Karpas-422 (cell line): ENCODE measurements at regions not wholly inside any gene's neighbourhood (a gene's known extent, or its start where the extent isn't known, plus 50 kb on each side); places are given as distances from the start of the nearest gene placed in this dataset.
"Not testable (repeated sequence)": the region's sequence is repeated elsewhere in the genome, so short reads cannot be mapped to it uniquely, and the experiment has no call there.

Experiments
- DNase-seq: peaks from one replicate; pipeline ENCODE4 v3.0.0-alpha.2; 2015
- H2AFZ ChIP-seq: fragments of 200-600 bp; sonication (generic); 2 replicates; pipeline ENCODE4 v1.6.1; 2014; ENCODE audit warnings: antibody characterized with exemption, low read length, mixed read lengths
- H3K27ac ChIP-seq: fragments of 200-600 bp; sonication (generic); 2 replicates; pipeline ENCODE4 v1.5.1; 2014; ENCODE audit warnings: mild to moderate bottlenecking, low read length, moderate library complexity
- H3K27me3 ChIP-seq: fragments of 200-600 bp; sonication (generic); 2 replicates; pipeline ENCODE4 v1.6.1; 2014; ENCODE audit warnings: low read length, mixed read lengths
- H3K36me3 ChIP-seq: fragments of 200-600 bp; sonication (generic); 2 replicates; pipeline ENCODE4 v1.6.1; 2014; ENCODE audit warnings: low read length, mixed read lengths; ENCODE audit not compliant: insufficient read depth
- H3K4me1 ChIP-seq: fragments of 200-600 bp; sonication (generic); 2 replicates; pipeline ENCODE4 v1.6.1; 2014; ENCODE audit warnings: mild to moderate bottlenecking, low read length, mixed read lengths
- H3K4me2 ChIP-seq: fragments of 200-600 bp; sonication (generic); 2 replicates; pipeline ENCODE4 v1.6.1; 2014; ENCODE audit warnings: low read length, low read depth, mild to moderate bottlenecking; ENCODE audit not compliant: poor library complexity, severe bottlenecking
- H3K4me3 ChIP-seq: fragments of 200-600 bp; sonication (generic); 2 replicates; pipeline ENCODE4 v1.5.1; 2014; ENCODE audit warnings: mild to moderate bottlenecking, antibody characterized with exemption, low read length, mixed read lengths
- H3K79me2 ChIP-seq: fragments of 200-600 bp; sonication (generic); 2 replicates; pipeline ENCODE4 v1.6.1; 2014; ENCODE audit warnings: mild to moderate bottlenecking, low read length, mixed read lengths
- H3K9ac ChIP-seq: fragments of 200-600 bp; sonication (generic); 2 replicates; pipeline ENCODE4 v1.6.0; 2014; ENCODE audit warnings: low read length
- H3K9me2 ChIP-seq: fragments of 200-600 bp; sonication (generic), shearing (Covaris generic); replicated peaks from 2 replicates; pipeline ENCODE4 v1.6.0; 2014; ENCODE audit warnings: mild to moderate bottlenecking, low read length, moderate library complexity; ENCODE audit not compliant: insufficient read depth
- H3K9me3 ChIP-seq: fragments of 300-700, 200-600 bp; sonication (generic); 2 replicates; pipeline ENCODE4 v1.6.1; 2014; ENCODE audit warnings: low read length, mixed read lengths
- H4K20me1 ChIP-seq: fragments of 200-600 bp; sonication (generic); 2 replicates; pipeline ENCODE4 v1.6.1; 2014; ENCODE audit warnings: mild to moderate bottlenecking, antibody characterized with exemption, low read length, low read depth; ENCODE audit not compliant: insufficient read depth

- not testable (repeated sequence) for H3K79me2 ChIP-seq, H3K4me3 ChIP-seq, H3K9ac ChIP-seq, H3K27ac ChIP-seq, H3K4me2 ChIP-seq, H4K20me1 ChIP-seq, H3K27me3 ChIP-seq, DNase-seq, H2AFZ ChIP-seq, H3K36me3 ChIP-seq, H3K9me2 ChIP-seq, H3K4me1 ChIP-seq
- peaks cover 33% of the 10 kb centered on the region for H3K9me3 ChIP-seq
Measured at GRCh38 chr5:92654601-92655000, 926.4 kb downstream of the NR2F1-AS1 start.

GRCh38 chr5:92653730-92654461 is 927.1 kb downstream of the NR2F1-AS1 start:
- DNase-seq, result no peak
- Histone ChIP-seq H3K79me2 (no peaks in the 10 kb centered on the region), H3K4me2 (no peak overlapping the region), H3K9me2 (no peaks in the 10 kb centered on the region), H3K27ac (no peak overlapping the region), H4K20me1 (no peaks in the 10 kb centered on the region), H3K27me3 (no peaks in the 10 kb centered on the region), H3K9me3 (peaks cover 33% of the 10 kb centered on the region), H3K9ac (no peak overlapping the region), H3K4me3 (no peak overlapping the region), H2AFZ (no peak overlapping the region), H3K36me3 (no peaks in the 10 kb centered on the region), H3K4me1 (no peaks in the 10 kb centered on the region)

GRCh38 chr5:92652756-92653155 is 928.3 kb downstream of the NR2F1-AS1 start:
- H3K36me3 ChIP-seq, result no peaks in the 10 kb centered on the region

GRCh38 chr5:92644266-92644886 is 936.6 kb downstream of the NR2F1-AS1 start:
- Histone ChIP-seq H3K9me3 (peaks cover 29% of the 10 kb centered on the region), H3K27me3 (no peaks in the 10 kb centered on the region), H3K79me2 (no peaks in the 10 kb centered on the region), H2AFZ (no peak overlapping the region), H3K4me2 (no peak overlapping the region), H3K9me2 (no peaks in the 10 kb centered on the region), H3K36me3 (no peaks in the 10 kb centered on the region), H4K20me1 (no peaks in the 10 kb centered on the region), H3K9ac (no peak overlapping the region), H3K4me1 (no peaks in the 10 kb centered on the region), H3K27ac (no peak overlapping the region), H3K4me3 (no peak overlapping the region)
- no peak for DNase-seq

More at GRCh38 chr5:92652756-92653155, 928.3 kb downstream of the NR2F1-AS1 start:
- Histone ChIP-seq H4K20me1 (no peaks in the 10 kb centered on the region), H3K27me3 (no peaks in the 10 kb centered on the region), H3K27ac (no peak overlapping the region), H3K4me3 (no peak overlapping the region), H3K4me1 (no peaks in the 10 kb centered on the region), H3K4me2 (no peak overlapping the region), H2AFZ (no peak overlapping the region), H3K9ac (no peak overlapping the region), H3K79me2 (no peaks in the 10 kb centered on the region), H3K9me2 (no peaks in the 10 kb centered on the region), H3K9me3 (peaks cover 29% of the 10 kb centered on the region)
- DNase-seq, result no peak

GRCh38 chr5:92641031-92641962 is 939.7 kb downstream of the NR2F1-AS1 start:
- Histone ChIP-seq H3K4me3 (no peak overlapping the region), H3K9ac (no peak overlapping the region), H3K9me3 (peaks cover 28% of the 10 kb centered on the region), H3K4me1 (no peaks in the 10 kb centered on the region), H3K27me3 (no peaks in the 10 kb centered on the region), H3K9me2 (no peaks in the 10 kb centered on the region), H4K20me1 (no peaks in the 10 kb centered on the region), H3K4me2 (no peak overlapping the region), H3K27ac (no peak overlapping the region), H2AFZ (no peak overlapping the region), H3K79me2 (no peaks in the 10 kb centered on the region), H3K36me3 (no peaks in the 10 kb centered on the region)
- no peak for DNase-seq

- Histone ChIP-seq H3K4me1 (no peaks in the 10 kb centered on the region), H3K36me3 (no peaks in the 10 kb centered on the region), H3K9me3 (peaks cover 22% of the 10 kb centered on the region), H4K20me1 (no peaks in the 10 kb centered on the region), H3K27ac (no peak overlapping the region), H3K27me3 (no peaks in the 10 kb centered on the region), H3K9ac (no peak overlapping the region), H3K79me2 (no peaks in the 10 kb centered on the region), H3K4me2 (no peak overlapping the region), H3K9me2 (no peaks in the 10 kb centered on the region), H3K4me3 (no peak overlapping the region), H2AFZ (no peak overlapping the region)
- no peak for DNase-seq
Measured at GRCh38 chr5:92640340-92640739, 940.7 kb downstream of the NR2F1-AS1 start.

GRCh38 chr5:92637960-92638359 is 943.1 kb downstream of the NR2F1-AS1 start:
- Histone ChIP-seq H3K9me2 (no peaks in the 10 kb centered on the region), H4K20me1 (no peaks in the 10 kb centered on the region), H3K4me3 (no peak overlapping the region), H3K27me3 (no peaks in the 10 kb centered on the region), H3K4me1 (no peaks in the 10 kb centered on the region), H3K27ac (no peak overlapping the region), H2AFZ (no peak overlapping the region), H3K36me3 (no peaks in the 10 kb centered on the region), H3K9me3 (peaks cover 21% of the 10 kb centered on the region), H3K4me2 (no peak overlapping the region), H3K9ac (no peak overlapping the region), H3K79me2 (no peaks in the 10 kb centered on the region)
- DNase-seq, result no peak

- Histone ChIP-seq H3K27ac (no peak overlapping the region), H3K4me1 (no peaks in the 10 kb centered on the region), H3K4me2 (no peak overlapping the region), H2AFZ (no peak overlapping the region), H3K9me3 (peaks cover 23% of the 10 kb centered on the region), H3K36me3 (no peaks in the 10 kb centered on the region), H3K4me3 (no peak overlapping the region), H3K27me3 (no peaks in the 10 kb centered on the region), H3K9me2 (no peaks in the 10 kb centered on the region), H3K79me2 (no peaks in the 10 kb centered on the region), H4K20me1 (no peaks in the 10 kb centered on the region), H3K9ac (no peak overlapping the region)
- DNase-seq, result no peak
Measured at GRCh38 chr5:92637247-92637646, 943.8 kb downstream of the NR2F1-AS1 start.
